ENCODE measurements at regions not wholly inside any gene's neighbourhood (a gene's known extent, or its start where the extent isn't known, plus 50 kb on each side); places are given as distances from the start of the nearest gene placed in this dataset.

DNA sequence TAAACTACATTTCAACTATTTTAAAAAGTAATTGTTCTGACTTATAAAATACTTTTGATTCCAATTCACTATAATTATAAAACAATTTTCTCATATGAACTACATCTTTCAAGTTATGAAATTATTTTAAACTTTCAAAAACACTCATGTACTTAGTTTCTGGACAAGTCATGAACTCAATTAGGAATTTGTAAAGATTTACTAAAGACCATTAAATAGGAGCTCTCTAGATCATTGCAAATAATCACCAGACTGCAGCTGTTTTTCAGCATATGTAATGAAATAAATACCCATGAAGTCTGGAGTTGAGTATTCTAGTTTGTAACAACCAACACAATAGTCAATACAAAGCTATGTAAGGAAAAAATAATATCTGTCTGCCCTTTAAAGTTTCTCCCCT lies 605.1 kb upstream of the MIR17HG start:
- TF ChIP-seq POLR2A (IDR thresholded peaks at IDR 0.05; ENCODE audit: low read length) (no peak), GATA1 (IDR thresholded peaks at IDR 0.05; ENCODE audit: low read depth, low read length) (no peak)

Data from erythroblast (primary cell).